Skeletal muscle tissue (tissue), 3 donors: ENCODE measurements at regions not wholly inside any gene's neighbourhood (a gene's known extent, or its start where the extent isn't known, plus 50 kb on each side); places are given as distances from the start of the nearest gene placed in this dataset.

Source experiments
- H3K27ac ChIP-seq: one replicate; pipeline ENCODE4 v1.7.0; 2013; ENCODE audit warnings: mild to moderate bottlenecking, low read depth, low read length, inconsistent platforms
- H3K27me3 ChIP-seq, 3 donors: one replicate each; pipeline ENCODE4 v1.7.0; 2013; ENCODE audit warnings: low read length in 3 of 3; ENCODE audit not compliant: control insufficient read depth in 3 of 3, insufficient read depth in 3 of 3
- H3K36me3 ChIP-seq, 3 donors: one replicate each; pipeline ENCODE4 v1.7.0; 2013; ENCODE audit warnings: low read length in 3 of 3; ENCODE audit not compliant: control insufficient read depth in 3 of 3, insufficient read depth in 3 of 3
- H3K4me1 ChIP-seq, 3 donors: one replicate each; pipeline ENCODE4 v1.7.0; 2013; ENCODE audit warnings: low read length in 3 of 3, mild to moderate bottlenecking in 3 of 3; ENCODE audit not compliant: control insufficient read depth in 3 of 3, insufficient read depth in 3 of 3
- H3K4me3 ChIP-seq, 3 donors: one replicate each; pipeline ENCODE4 v1.7.0; 2013; ENCODE audit warnings: low read length in 3 of 3
- H3K9ac ChIP-seq, 3 donors: one replicate each; pipeline ENCODE4 v1.7.0; 2013; ENCODE audit warnings: low read length in 3 of 3, mild to moderate bottlenecking in 3 of 3, moderate library complexity in 2 of 3, low read depth in 1 of 3
- H3K9me3 ChIP-seq, 3 donors: one replicate each; pipeline ENCODE4 v1.7.0; 2013; ENCODE audit warnings: low read length in 3 of 3; ENCODE audit not compliant: control insufficient read depth in 3 of 3
- donor health status: Osteomylitis.

GRCh38 chr20:50308166-50308512 lies 117.5 kb downstream of the CEBPB start:
- Histone ChIP-seq H3K9me3 (no peaks in the 10 kb centered on the region), H3K36me3 (no peaks in the 10 kb centered on the region), H3K4me3 (peak overlapping the region in 1 of 3 donors; percentile 16), H3K27me3 (no peaks in the 10 kb centered on the region), H3K4me1 (peaks cover 62 to 65% (median 64%) of the 10 kb centered on the region in 3 donors), H3K27ac (peak overlapping the region; percentile 88), H3K9ac (peak overlapping the region in 2 of 3 donors; percentile 27 to 42)

GRCh38 chr20:50308513-50309279 lies 118.1 kb downstream of the CEBPB start:
- Histone ChIP-seq H3K4me1 (peaks cover 64 to 66% (median 64%) of the 10 kb centered on the region in 3 donors), H3K27ac (peak overlapping the region; percentile 88), H3K27me3 (no peaks in the 10 kb centered on the region), H3K9me3 (no peaks in the 10 kb centered on the region), H3K4me3 (peak overlapping the region in 2 of 3 donors; percentile 16 to 23), H3K36me3 (no peaks in the 10 kb centered on the region), H3K9ac (peak overlapping the region; percentile 5 to 64 (median 33))

- H3K4me1 ChIP-seq: peaks cover 57 to 62% (median 58%) of the 10 kb centered on the region in 3 donors
- no peak overlapping the region for H3K4me3 ChIP-seq
- peak overlapping the region; percentile 5 to 64 (median 33) for H3K9ac ChIP-seq
- H3K9me3 ChIP-seq: no peaks in the 10 kb centered on the region
- H3K27ac ChIP-seq: peak overlapping the region; percentile 88
- H3K27me3 ChIP-seq: no peaks in the 10 kb centered on the region
- H3K36me3 ChIP-seq: no peaks in the 10 kb centered on the region
Measured at GRCh38 chr20:50309280-50309763, 118.7 kb downstream of the CEBPB start.

- Histone ChIP-seq H3K4me1 (peaks cover 51 to 55% (median 51%) of the 10 kb centered on the region in 3 donors), H3K36me3 (no peaks in the 10 kb centered on the region), H3K27me3 (no peaks in the 10 kb centered on the region), H3K9ac (no peak overlapping the region), H3K9me3 (no peaks in the 10 kb centered on the region), H3K4me3 (no peak overlapping the region), H3K27ac (peak overlapping the region; percentile 88)
Measured at GRCh38 chr20:50309764-50310672, 119.4 kb downstream of the CEBPB start.

GRCh38 chr20:50310673-50311051 lies 120.0 kb downstream of the CEBPB start:
- no peaks in the 10 kb centered on the region for H3K27me3 ChIP-seq
- peaks cover 45 to 50% (median 47%) of the 10 kb centered on the region in 3 donors for H3K4me1 ChIP-seq
- H3K4me3 ChIP-seq: no peak overlapping the region
- H3K9me3 ChIP-seq: no peaks in the 10 kb centered on the region
- no peak overlapping the region for H3K27ac ChIP-seq
- no peak overlapping the region for H3K9ac ChIP-seq
- H3K36me3 ChIP-seq: no peaks in the 10 kb centered on the region

- H3K27ac ChIP-seq: no peak overlapping the region
- peaks cover 37 to 47% (median 44%) of the 10 kb centered on the region in 3 donors for H3K4me1 ChIP-seq
- no peaks in the 10 kb centered on the region for H3K27me3 ChIP-seq
- H3K9me3 ChIP-seq: no peaks in the 10 kb centered on the region
- H3K9ac ChIP-seq: no peak overlapping the region
- H3K36me3 ChIP-seq: no peaks in the 10 kb centered on the region
- no peak overlapping the region for H3K4me3 ChIP-seq
Measured at GRCh38 chr20:50311308-50312001, 120.8 kb downstream of the CEBPB start.

- Histone ChIP-seq H3K36me3 (no peaks in the 10 kb centered on the region), H3K4me1 (peaks cover 30 to 40% (median 37%) of the 10 kb centered on the region in 3 donors), H3K9ac (peak overlapping the region in 2 of 3 donors; percentile 11 to 40), H3K27ac (peak overlapping the region; percentile 59), H3K27me3 (no peaks in the 10 kb centered on the region), H3K9me3 (no peaks in the 10 kb centered on the region), H3K4me3 (no peak overlapping the region)
Measured at GRCh38 chr20:50312002-50312681, 121.5 kb downstream of the CEBPB start.

- H3K27ac ChIP-seq: peak overlapping the region; percentile 59
- peaks cover 28 to 38% (median 36%) of the 10 kb centered on the region in 3 donors for H3K4me1 ChIP-seq
- H3K9ac ChIP-seq: peak overlapping the region in 2 of 3 donors; percentile 11 to 40
- no peaks in the 10 kb centered on the region for H3K9me3 ChIP-seq
- no peak overlapping the region for H3K4me3 ChIP-seq
- H3K27me3 ChIP-seq: no peaks in the 10 kb centered on the region
- no peaks in the 10 kb centered on the region for H3K36me3 ChIP-seq
Measured at GRCh38 chr20:50312682-50313521, 122.3 kb downstream of the CEBPB start.

- H3K4me1 ChIP-seq: peaks cover 23 to 34% (median 32%) of the 10 kb centered on the region in 3 donors
- no peak overlapping the region for H3K9ac ChIP-seq
- no peaks in the 10 kb centered on the region for H3K9me3 ChIP-seq
- H3K27ac ChIP-seq: peak overlapping the region; percentile 59
- H3K36me3 ChIP-seq: no peaks in the 10 kb centered on the region
- H3K27me3 ChIP-seq: no peaks in the 10 kb centered on the region
- H3K4me3 ChIP-seq: no peak overlapping the region
Measured at GRCh38 chr20:50313522-50313820, 122.8 kb downstream of the CEBPB start.
